ENCODE measurements at regions not wholly inside any gene's neighbourhood (a gene's known extent, or its start where the extent isn't known, plus 50 kb on each side); places are given as distances from the start of the nearest gene placed in this dataset.

DNA sequence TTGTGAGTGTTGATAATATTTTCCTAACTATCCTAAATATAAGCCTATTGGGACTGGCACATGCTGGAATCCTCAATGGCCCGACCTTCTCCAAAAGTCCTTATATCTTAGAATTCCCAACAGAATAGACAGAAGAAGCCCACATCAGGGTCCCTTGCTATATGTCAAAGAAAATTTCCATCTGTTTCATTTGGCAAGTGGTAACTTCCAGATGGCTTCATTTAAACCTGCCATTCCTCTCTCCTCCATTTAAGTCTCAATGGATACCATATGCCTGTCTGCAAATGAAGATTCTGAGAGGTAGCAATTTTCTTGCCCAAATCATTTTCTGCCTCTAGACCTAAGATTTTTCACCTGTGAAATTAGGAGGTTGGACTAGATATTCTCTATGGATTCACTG is 73.1 kb upstream of the KCNA4 start:
- intact Hi-C loops (cut with DNase I) = no loop called here
- DNase-seq (ENCODE audit: low spot score) (no peak), ATAC-seq (no peak)

DNA sequence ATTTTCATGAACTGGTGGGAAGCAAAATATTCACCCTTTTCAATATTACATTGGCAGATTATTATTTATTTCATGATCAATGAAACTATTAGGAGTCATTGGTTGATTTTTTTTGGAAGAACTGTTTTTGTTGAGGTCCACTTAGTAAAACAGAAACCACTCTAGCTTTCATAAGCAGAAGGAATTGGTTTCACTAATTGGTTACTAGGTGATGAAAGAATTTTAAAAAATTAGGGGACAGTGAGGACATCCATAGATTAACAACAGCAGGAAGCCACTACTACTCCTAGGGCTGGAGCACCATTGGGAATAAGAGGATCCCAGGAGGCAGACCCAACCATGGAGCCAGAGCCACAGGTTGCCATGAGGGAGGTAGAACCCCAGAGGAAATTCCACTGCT is 74.4 kb upstream of the KCNA4 start:
- DNase-seq (ENCODE audit: low spot score) = no peak
- ATAC-seq = no peak
- intact Hi-C loops (cut with DNase I) = no loop called here

DNA sequence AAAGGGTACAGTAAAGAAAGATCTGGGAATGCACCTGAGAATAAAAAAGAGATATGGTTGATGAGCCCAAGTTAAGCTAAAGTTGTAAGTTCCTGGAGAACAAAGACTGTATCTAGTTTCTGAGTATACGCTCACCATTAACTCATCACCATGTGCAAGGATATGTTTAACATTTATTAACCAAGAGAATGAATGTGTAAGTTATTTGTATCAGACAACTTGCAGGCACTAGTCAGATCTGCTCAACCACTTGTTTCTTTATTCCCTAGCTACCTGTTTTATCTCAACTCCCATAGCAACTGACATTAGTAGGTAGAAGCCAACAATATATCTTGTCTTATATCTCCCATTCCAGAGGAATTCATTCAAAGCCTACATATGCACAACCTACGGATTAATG is 74.9 kb upstream of the KCNA4 start:
- ATAC-seq = no peak
- DNase-seq (ENCODE audit: low spot score) = no peak
- intact Hi-C loops (cut with DNase I) = no loop called here

DNA sequence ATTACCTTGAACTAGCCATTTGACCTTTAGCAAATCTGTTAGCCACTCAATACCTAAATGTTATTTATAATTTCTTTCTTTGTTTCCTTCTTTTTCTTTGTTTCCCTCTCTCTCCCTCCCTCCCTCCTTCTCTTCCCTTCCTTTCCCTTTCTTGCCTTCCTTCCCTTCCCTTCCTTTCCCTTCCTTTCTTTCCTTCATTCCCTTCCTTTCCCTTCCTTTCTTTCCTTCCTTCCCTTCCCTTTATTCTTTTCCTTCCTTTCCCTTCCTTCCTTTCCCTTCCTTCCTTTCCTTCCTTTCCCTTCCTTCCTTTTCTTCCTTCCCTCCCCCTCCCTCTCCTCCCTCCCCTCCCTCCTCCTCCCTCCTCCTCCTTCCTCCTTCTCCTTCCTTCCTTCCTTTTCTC is 75.7 kb upstream of the KCNA4 start:
- ATAC-seq = no peak
- DNase-seq (ENCODE audit: low spot score) = no peak
- intact Hi-C loops (cut with DNase I) = no loop called here

DNA sequence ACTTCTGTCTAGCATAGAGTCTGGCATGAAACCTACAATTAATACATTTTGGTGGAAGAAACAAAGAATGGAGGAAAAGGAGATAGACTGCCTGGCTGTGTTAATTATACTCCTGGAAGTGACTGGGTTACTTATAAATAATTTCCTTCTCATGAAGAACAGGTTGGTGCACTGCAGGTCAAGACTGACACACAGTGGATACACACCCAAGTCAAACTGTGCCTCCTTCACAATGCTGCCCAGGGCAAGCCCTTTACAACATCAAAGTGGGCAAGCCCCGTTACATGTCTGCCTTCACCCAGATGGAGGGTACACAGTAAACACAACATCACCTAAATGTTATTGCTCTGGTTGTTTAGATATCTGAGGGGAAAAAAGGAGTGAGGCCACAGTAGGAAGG is 83.7 kb upstream of the KCNA4 start:
- ATAC-seq (no peak), DNase-seq (ENCODE audit: low spot score) (no peak)
- intact Hi-C loops (cut with DNase I) = no loop called here

DNA sequence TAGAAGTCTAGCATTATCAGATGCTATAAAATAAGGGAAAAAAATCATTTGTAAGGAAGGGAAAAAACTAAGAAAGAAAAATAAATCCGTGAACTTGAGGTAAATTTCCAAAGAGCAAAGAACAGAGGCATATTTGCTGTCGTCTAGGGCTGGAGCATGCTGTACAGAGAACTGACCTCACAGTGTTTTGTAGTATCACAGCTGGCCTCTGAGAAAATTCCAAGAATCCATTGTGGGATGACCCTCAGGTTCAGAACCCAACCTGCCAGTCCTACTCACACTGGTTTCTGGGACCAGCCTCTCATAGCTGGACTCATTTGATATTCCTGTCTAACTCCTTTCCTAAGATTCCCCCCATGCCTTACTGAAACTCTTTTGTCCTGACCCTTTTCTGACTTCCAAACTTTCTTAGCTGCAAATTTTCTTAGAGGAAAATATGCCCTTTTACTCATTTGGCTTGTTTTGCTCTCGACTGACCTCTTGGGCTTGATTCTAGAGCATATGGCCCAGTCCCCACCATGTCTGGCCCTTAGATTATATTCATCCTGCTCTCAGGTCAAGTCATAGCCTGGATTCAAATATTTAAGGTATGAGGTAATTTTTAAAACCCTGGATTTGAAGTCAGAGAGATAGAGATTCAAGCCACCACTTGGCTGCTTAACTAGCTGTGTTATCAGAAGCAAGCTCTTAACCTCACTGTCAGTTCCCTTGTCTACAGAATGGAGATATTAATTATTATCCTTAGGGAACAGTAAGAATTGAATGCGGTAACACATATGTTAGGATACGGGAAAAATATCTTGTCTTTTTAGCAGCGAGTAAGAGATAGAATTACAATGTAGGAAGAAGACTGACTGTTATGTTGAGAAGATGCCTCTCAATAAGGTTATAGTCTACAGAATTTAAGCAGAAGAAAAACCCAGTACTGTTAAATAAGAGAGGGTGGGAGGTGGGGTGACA is 89.7 kb upstream of the KCNA4 start:
- peak; percentile 82 for ATAC-seq
- intact Hi-C loops (cut with DNase I) = no loop called here
- no peak for DNase-seq (ENCODE audit: low spot score)

DNA sequence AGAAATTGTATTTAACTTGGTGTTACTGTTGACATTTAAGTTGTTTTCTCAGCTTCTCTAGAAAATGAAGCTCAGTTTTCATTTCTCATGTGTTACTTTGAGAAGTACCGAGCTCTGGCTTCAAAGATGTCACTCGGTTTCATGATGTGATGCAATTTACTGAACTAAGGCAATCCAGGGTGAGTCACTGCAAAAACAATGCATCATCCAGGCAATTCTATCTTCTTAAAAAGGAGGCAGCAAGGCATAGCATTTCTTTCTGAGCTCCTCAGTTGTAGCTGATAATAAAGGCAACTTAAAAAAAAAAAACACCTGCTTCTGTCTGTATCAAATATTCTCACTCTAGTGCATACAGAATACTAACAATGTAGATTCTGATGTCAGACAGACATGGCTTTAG is 91.1 kb upstream of the KCNA4 start:
- DNase-seq (ENCODE audit: low spot score) = no peak
- intact Hi-C loops (cut with DNase I) = no loop called here
- ATAC-seq = peak; percentile 89

DNA sequence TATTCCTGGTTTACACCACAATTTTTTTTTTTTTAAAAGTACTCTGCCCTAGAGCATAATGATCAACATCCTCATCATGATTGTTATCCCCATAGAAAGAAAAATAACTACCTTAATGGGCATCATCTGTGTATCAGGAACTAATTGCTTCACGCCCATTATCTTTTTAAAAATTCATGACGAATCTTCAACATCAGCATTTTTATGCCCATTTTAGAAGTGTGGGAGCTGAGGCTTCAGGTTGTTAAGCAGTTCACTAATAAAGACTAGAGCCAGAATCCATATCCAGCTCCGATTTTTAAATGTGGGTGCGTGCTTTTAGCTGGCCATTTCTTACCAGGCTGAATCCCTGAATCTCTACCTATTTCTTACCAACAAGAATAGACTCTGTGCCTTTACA is 92.9 kb upstream of the KCNA4 start:
- intact Hi-C loops (cut with DNase I) = no loop called here
- no peak for ATAC-seq
- no peak for DNase-seq (ENCODE audit: low spot score)

DNA sequence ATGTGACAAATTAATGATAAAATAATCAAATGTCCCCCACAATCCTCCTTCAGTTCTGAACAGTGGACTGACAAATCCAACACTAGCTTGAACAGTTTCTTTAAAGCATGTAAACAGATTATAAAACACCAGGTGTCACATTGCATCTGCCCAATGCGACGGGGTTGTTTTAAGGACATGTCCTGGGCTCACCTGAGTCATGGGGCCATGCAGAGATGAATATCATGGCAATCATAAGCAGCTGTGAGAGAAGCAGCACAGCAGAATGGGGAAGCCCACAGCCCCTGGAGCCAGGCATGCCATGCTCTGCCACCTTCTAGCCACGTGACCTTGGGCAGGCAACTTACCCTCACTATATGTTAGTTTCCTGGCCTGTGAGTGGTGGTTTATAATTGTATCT is 93.9 kb upstream of the KCNA4 start:
- ATAC-seq (no peak), DNase-seq (ENCODE audit: low spot score) (no peak)
- intact Hi-C loops (cut with DNase I) = no loop called here

DNA sequence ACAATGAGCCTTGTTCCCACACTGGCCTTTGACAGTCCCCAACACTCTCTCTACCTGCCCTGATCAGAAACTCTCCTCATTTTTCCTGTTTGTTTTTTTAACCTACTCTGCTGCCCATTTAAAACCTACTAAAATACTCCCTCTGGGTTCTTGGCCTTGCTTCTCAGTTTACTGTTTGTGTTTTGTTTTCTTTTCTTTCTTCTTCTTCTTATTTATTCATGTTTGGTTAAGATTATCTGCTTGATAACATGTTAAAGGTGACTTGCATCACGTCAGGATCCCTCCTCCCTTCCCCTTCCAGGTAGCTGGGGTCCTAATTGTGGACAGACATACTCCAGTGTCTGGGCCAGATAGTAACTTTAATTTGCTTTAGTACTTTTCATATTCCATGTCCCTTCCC is 95.0 kb upstream of the KCNA4 start:
- intact Hi-C loops (cut with DNase I) = no loop called here
- DNase-seq (ENCODE audit: low spot score) = no peak
- no peak for ATAC-seq

DNA sequence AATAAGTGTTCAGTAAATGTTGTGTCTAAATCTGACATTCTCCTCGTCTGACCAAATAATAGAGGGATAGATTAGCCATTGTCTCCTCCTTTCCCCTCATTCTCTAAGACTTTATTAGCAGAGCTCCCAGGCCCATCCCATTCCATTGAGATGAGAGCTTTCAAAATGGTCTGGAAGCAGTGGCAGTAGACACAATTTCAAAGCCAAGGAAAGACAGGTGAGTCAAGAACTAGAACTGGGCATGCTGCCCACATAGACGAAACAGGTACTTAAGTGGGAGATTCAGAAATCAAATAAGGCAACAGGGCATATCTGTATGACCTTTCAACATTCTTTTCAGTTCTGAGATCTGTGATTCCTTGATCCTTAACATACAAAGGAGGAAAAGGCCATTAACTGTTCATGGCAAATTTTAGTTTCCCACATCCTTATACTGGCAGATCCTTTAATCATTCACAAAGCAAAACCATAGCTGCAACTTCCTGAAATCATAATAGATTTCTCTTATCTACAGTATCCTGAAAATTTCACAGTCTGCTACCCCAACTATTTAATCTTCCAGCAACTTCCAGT is 96.6 kb upstream of the KCNA4 start:
- DNase-seq (ENCODE audit: low spot score) (no peak), ATAC-seq (no peak)
- intact Hi-C loops (cut with DNase I) = no loop called here

DNA sequence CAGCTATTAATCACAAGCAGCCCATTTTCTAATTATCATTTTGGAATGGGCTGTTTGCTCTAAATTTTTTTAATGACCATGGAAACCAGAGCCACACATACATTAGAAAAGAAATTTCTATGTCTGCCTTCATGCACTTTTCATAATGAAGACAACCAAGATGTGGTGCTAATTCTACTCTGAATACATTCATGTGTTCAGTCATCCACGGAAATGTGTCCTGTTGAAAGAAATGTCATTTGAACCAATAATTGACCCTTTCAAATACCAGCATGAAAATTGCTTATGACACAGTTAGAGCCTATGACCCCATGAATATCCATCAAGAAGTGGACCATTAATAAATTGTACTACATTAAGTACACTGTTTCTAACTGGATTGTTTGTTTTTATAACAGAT is 99.7 kb upstream of the KCNA4 start:
- ATAC-seq (no peak), DNase-seq (ENCODE audit: low spot score) (no peak)
- intact Hi-C loops (cut with DNase I) = no loop called here

DNA sequence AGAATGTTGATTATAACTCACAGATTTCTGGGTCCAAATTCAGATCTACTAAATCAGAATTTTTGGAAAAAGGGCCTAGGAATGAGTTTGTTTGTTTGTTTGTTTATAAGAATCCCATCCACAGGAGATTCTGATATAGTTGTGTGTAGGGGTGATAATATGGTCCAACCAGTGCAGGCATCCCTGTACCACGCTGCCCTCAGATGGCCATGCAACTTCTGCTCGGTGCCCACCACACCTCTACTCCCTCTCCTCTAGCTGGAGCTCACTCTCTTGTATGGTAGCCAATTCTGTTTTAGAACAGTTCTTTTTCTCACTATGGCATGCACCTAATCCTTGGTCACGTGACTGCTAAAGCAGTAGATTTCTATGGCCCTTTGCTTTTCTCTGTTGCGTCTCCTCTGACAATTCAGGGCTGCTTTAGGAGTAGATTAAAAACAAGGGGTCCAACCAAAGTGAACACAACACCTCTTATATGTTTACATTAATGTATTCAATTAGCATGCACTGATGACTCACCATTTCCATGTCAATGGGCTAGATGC is 103.3 kb upstream of the KCNA4 start:
- DNase-seq (ENCODE audit: low spot score) (no peak), ATAC-seq (no peak)
- intact Hi-C loops (cut with DNase I) = no loop called here

DNA sequence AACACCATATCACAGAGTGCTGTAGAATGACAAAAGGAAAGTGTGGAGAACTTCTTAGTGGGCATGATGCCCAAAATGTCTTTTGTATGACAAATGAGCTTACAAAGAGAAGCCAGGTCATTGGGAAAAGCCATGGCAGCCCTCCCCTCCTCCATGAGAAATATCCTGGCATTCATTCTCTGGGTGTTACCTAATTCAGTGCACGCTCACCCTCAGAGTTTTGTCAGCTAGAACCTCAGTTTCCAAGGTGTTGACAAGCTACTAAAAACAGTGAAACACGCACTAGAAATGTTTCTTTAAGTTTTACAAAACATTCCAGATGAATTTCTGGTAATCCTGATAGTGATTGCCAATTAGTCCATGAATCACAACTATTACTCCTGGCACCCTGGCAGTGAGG is 105.4 kb upstream of the FSHB start:
- intact Hi-C loops (cut with DNase I) = no loop called here
- DNase-seq (ENCODE audit: low spot score) = no peak
- ATAC-seq = no peak

DNA sequence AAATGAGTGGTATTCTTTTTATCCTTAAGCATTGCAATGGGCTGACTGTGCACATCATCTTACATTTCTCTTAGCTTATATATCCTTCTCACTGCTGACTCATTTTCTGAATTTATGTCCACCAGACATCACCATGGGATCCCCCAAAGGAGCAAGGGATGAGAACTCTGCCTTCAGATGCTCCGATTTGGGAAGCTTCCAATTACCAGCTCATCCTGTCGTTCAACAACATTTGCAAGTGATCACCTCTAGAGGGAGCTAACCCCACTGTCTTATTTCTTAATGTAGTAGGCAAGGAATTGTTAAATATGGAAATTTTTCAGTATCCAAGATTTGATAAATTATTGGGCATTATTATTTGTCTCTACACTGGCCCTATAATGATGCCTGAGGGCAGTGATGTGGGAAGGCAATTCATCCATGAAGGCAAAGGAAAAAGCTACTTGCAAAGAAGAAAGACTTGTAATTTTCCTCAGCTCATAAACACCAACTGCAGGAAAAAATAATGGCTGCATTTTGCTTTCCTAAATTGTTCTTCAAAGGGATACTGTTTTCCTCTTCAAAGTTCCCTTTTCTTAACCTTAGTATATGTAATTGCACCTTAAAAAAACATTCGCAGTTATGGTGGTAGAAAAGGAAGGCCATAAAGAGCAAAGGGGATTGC is 102.4 kb upstream of the FSHB start:
- ATAC-seq = no peak
- intact Hi-C loops (cut with DNase I) = no loop called here
- no peak for DNase-seq (ENCODE audit: low spot score)

DNA sequence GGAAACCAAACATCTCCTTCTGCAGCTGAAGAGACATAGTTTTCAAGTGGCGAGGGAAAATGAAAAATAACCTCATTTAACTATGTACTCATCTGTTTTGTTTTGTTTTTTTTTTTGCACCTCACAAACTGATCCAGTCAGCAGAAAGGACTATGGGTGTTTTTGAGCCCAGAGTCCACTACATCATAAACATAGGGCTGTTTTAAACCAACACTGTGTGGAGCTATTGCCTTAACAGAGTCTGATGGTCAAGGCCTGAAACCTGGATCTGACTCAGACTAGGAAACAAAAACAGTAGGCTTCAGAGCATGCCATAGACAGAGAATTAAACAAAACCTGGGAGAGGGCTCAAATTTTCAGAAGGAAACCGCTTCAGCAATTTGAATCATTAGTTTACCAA is 99.3 kb upstream of the FSHB start:
- ATAC-seq = peak; percentile 90
- intact Hi-C loops (cut with DNase I) = no loop called here

DNA sequence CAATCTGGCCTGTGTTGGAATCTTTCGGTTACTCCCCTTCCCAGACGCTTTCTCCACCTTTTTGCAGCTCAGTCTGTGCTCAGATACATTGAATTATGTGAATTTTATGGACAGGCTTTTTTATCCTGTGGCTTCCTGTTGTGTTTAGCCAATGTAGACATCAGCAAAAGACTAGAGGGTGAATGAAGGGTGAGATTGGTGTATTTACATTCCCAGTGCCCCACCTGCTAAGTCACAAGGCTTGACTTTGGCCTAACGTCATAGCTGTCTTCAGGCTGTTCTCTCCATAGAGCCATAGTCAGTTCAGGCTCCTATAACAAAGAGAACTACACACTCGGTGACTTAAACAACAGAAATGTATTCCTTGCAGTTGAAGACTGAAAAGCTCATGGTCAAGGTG is 97.5 kb upstream of the FSHB start:
- no peak for ATAC-seq
- intact Hi-C loops (cut with DNase I) = no loop called here

More for the DNA sequence above, 99.3 kb upstream of the FSHB start:
- DNase-seq (ENCODE audit: low spot score) = no peak

DNA sequence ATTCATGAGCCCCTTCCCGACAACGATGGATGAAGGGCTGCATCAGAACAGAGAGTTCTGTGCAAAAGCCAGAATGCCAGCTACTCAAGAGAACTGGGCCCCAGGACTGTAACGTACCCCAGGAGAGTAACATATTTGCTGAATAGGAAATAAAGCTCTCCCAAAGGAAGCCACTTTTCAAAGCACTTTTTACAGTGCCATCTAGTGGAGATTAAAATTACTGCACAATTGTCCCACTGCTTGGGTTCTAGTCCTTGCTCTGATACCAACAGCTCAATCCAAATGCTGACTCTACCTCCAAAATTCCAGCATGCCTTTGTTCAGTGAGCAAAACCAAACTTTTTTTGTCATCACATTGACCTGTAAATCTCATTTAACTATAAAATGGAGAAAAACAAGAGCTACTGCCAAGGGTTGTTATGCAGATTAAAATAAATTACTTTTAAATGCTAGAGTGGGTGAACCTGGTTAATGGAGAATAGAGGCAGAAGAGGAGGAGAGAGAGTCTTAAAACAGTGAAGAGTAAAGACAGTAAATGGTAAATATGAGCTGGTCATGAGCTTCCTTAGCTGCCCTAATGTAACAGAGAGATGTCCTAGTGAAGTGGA is 87.6 kb upstream of the FSHB start:
- ATAC-seq (no peak), DNase-seq (ENCODE audit: low spot score) (no peak)
- intact Hi-C loops (cut with DNase I) = no loop called here

More for the DNA sequence above, 97.5 kb upstream of the FSHB start:
- no peak for DNase-seq (ENCODE audit: low spot score)

DNA sequence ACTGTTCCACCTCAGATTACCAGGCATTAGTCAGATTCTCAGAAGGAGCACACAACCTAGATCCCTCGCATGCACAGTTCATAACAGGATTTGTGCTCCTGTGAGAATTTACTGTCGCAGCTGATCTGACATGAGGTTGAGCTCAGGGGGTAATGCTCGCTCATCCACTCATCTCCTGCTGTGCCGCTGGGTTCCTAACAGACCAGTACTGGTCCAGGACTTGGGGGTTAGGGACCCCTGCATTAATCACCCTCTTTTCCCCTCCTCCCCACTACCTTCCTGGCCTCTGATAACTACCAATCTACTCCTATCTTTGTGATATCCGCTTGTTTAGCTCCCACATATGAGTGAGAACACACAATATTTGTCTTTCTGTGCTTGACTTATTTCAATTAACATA is 83.5 kb upstream of the FSHB start:
- DNase-seq (ENCODE audit: low spot score) (no peak), ATAC-seq (no peak)
- intact Hi-C loops (cut with DNase I) = no loop called here

DNA sequence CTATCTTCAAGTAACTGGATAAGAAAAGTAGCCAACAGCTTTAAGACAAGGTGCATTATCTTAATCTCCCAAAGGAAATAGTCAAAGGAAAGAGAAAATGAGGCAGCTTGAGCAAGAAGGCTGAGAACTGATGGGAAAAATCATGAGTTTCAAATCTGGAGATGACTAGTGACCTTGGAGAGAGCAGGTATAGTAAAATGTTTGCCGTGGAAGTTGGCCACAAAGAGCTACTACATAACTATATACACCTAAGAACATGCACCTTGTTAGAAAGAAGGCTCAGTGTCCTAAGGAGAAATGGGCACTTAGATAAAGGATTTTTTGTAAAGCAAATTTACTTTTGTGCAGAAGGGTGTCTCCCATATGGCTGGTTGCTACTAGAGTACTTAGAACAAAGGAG is 80.8 kb upstream of the FSHB start:
- DNase-seq (ENCODE audit: low spot score) (no peak), ATAC-seq (no peak)
- intact Hi-C loops (cut with DNase I) = no loop called here

Data from sciatic nerve (tissue), 2 donors.